ENCODE measurements at regions not wholly inside any gene's neighbourhood (a gene's known extent, or its start where the extent isn't known, plus 50 kb on each side); places are given as distances from the start of the nearest gene placed in this dataset.

- Histone ChIP-seq H3K9me2 (ENCODE audit: insufficient read depth) (no peaks in the 10 kb centered on the region), H3K36me3 (ENCODE audit: insufficient read depth) (no peaks in the 10 kb centered on the region), H3K79me2 (replicated peaks; ENCODE audit: insufficient read depth) (no peaks in the 10 kb centered on the region), H3K27me3 (ENCODE audit: insufficient read depth) (no peaks in the 10 kb centered on the region), H3K27ac (ENCODE audit: low read depth) (no peak overlapping the region), H3K4me1 (ENCODE audit: insufficient read depth) (peaks cover 10% of the 10 kb centered on the region), H2AFZ (no peak overlapping the region), H3K4me2 (no peak overlapping the region), H3F3A (replicated peaks; ENCODE audit: low read depth) (no peaks in the 10 kb centered on the region), H4K20me1 (replicated peaks; ENCODE audit: insufficient read depth) (no peaks in the 10 kb centered on the region), H3K4me3 (no peak overlapping the region)
- no peak for TF ChIP-seq REST (IDR thresholded peaks at IDR 0.05; ENCODE audit: unreplicated experiment)
- no peak for TF ChIP-seq STAT1 (IDR thresholded peaks at IDR 0.05; ENCODE audit: unreplicated experiment)
- H3K36me3 Mint-ChIP-seq (ENCODE audit: low read depth) = no peaks in the 10 kb centered on the region
- H3K4me1 Mint-ChIP-seq = peaks cover 9% of the 10 kb centered on the region
- H3K4me3 Mint-ChIP-seq = no peak overlapping the region
- ATAC-seq (no peak), DNase-seq (ENCODE audit: low spot score) (no peak)
- no peak overlapping the region for H3K27ac Mint-ChIP-seq
- H3K9me3 Mint-ChIP-seq = no peaks in the 10 kb centered on the region
- peaks cover 2% of the 10 kb centered on the region for H3K27me3 Mint-ChIP-seq (ENCODE audit: insufficient read depth, low read depth, poor library complexity)
These were observed 157.8 kb upstream of the AADAT start for GRCh38 chr4:170247596-170247995.

GRCh38 chr4:170243662-170244288 lies 154.0 kb upstream of the AADAT start:
- no peak overlapping the region for H3K4me3 Mint-ChIP-seq
- no peaks in the 10 kb centered on the region for H3K79me2 ChIP-seq (replicated peaks; ENCODE audit: insufficient read depth)
- H3K36me3 ChIP-seq (ENCODE audit: insufficient read depth) = no peaks in the 10 kb centered on the region; the same call in 1 of the 2 replicates
- no peaks in the 10 kb centered on the region for H3K9me2 ChIP-seq (ENCODE audit: insufficient read depth)
- H3K27me3 Mint-ChIP-seq (ENCODE audit: insufficient read depth, low read depth, poor library complexity) = peaks cover 2% of the 10 kb centered on the region
- ATAC-seq = no peak
- peak overlapping the region; percentile 9; the same call in 1 of the 2 replicates for H2AFZ ChIP-seq
- no peak overlapping the region; the same call in 1 of the 2 replicates for H3K4me2 ChIP-seq
- no peaks in the 10 kb centered on the region for H3F3A ChIP-seq (replicated peaks; ENCODE audit: low read depth)
- H3K27me3 ChIP-seq (ENCODE audit: insufficient read depth) = no peaks in the 10 kb centered on the region
- H4K20me1 ChIP-seq (replicated peaks; ENCODE audit: insufficient read depth) = no peaks in the 10 kb centered on the region
- H3K27ac ChIP-seq (ENCODE audit: low read depth) = no peak overlapping the region
- no peaks in the 10 kb centered on the region for H3K36me3 Mint-ChIP-seq (ENCODE audit: low read depth)
- DNase-seq (ENCODE audit: low spot score) = peak; percentile 4
- no peaks in the 10 kb centered on the region for H3K9me3 Mint-ChIP-seq
- H3K4me3 ChIP-seq = no peak overlapping the region
- H3K27ac Mint-ChIP-seq = peak overlapping the region; percentile 7; the same call in 1 of the 2 replicates
- H3K4me1 Mint-ChIP-seq = peaks cover 9% of the 10 kb centered on the region
- peaks cover 10% of the 10 kb centered on the region for H3K4me1 ChIP-seq (ENCODE audit: insufficient read depth)
- TF ChIP-seq NANOG (IDR thresholded peaks at IDR 0.05; ENCODE audit: borderline replicate concordance) (no peak), ZNF462 (CRISPR knock-in tag; IDR thresholded peaks at IDR 0.05) (no peak), POLR2AphosphoS5 (IDR thresholded peaks at IDR 0.05; ENCODE audit: low read depth) (no peak), STAT1 (IDR thresholded peaks at IDR 0.05; ENCODE audit: unreplicated experiment) (no peak), JUNB (IDR thresholded peaks at IDR 0.05; ENCODE audit: unreplicated experiment) (no peak), CTCF (conservative IDR thresholded peaks at IDR 0.05; ENCODE audit: low read depth in 2 of 2) (no peak), EZH2phosphoT487 (IDR thresholded peaks at IDR 0.05; ENCODE audit: unreplicated experiment) (no peak)

Data from GM23338 (cell line).